ENCODE measurements at regions not wholly inside any gene's neighbourhood (a gene's known extent, or its start where the extent isn't known, plus 50 kb on each side); places are given as distances from the start of the nearest gene placed in this dataset.

- DNase-seq (ENCODE audit: low read depth) = no peak
- TF ChIP-seq CTCF (IDR thresholded peaks at IDR 0.05; ENCODE audit: insufficient read depth, low read length) = no peak
- no peak overlapping the region for H3K4me3 ChIP-seq (ENCODE audit: low read depth, low read length)
Observed at GRCh38 chr7:132733860-132734259, 157.6 kb upstream of the PLXNA4 start.

DNA sequence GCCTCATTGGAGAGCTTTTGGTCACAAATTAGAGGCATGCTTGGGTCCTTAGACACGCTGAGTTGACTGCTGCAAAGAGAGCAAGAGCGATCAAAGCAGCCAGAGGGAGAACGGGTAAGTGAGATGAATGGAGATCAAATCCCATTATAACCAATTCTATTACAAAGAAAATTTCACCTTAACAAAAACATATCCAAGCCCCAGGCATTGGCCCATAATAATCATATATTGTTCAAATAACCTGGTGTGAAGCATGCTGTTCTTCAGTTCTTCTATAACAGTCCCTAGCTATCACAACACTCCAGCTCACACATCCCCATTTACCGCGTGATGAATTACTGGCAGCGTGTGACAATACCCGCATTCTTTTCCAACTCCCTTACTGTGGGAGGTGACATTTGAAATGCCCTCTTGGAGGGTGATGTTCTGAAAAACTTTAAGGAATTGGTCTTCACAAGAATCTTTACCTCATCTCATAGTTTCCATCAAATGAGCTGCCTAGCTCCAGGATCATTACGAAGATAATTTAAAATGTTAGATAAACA, 156.1 kb upstream of the PLXNA4 start:
- H3K4me3 ChIP-seq (ENCODE audit: low read depth, low read length) = no peak overlapping the region
- DNase-seq (ENCODE audit: low read depth) = no peak
- TF ChIP-seq CTCF (IDR thresholded peaks at IDR 0.05; ENCODE audit: insufficient read depth, low read length) = no peak

DNA sequence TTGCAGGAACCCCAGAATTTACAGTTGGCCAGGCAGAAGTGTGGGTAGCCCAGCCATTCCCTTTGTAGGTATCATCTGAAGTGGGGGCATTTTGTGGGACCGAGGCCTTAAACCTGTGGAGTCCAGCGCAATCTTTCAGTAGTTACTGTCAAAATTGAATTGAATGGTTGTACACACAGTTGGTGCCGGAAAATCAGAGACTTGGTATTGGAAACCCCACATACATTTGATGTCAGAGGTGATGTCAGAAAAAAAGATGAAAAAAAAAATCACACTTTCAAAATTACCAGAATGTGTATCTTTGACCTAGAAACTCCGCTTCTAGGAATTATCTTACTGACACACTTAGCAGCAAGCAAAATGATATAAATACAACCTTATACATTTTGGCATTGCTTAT, 153.8 kb upstream of the PLXNA4 start:
- no peak for DNase-seq (ENCODE audit: low read depth)
- no peak overlapping the region for H3K4me3 ChIP-seq (ENCODE audit: low read depth, low read length)
- TF ChIP-seq CTCF (IDR thresholded peaks at IDR 0.05; ENCODE audit: insufficient read depth, low read length) = no peak

- H3K4me3 ChIP-seq (ENCODE audit: low read depth, low read length) = no peak overlapping the region
- DNase-seq (ENCODE audit: low read depth) = no peak
- peak; percentile 3 for TF ChIP-seq CTCF (IDR thresholded peaks at IDR 0.05; ENCODE audit: insufficient read depth, low read length)
Observed at GRCh38 chr7:132723506-132724081, 147.3 kb upstream of the PLXNA4 start.

DNA sequence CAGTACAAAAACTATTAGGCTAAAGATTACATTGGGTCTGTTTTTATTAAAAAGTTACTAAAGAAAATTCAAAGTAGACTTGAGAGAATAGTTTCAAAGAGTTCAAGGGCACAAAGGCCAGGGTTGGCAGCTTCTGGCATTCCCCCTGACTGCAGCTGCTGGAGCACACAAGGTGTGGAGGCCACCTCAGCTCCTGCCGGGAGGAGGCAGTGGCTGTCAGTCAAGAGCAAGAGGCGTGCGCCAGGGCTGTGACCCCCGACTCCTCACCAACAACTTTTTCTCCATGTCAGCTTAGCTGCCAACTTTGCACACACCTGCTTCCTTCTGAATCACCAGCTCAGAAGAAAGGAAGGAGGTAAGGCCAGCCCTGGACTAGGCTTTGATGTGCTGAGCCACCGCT, 144.6 kb upstream of the PLXNA4 start:
- H3K4me3 ChIP-seq (ENCODE audit: low read depth, low read length) = no peak overlapping the region
- DNase-seq (ENCODE audit: low read depth) = no peak
- TF ChIP-seq CTCF (IDR thresholded peaks at IDR 0.05; ENCODE audit: insufficient read depth, low read length) = no peak

GRCh38 chr7:132713893-132714292, 137.6 kb upstream of the PLXNA4 start:
- TF ChIP-seq CTCF (IDR thresholded peaks at IDR 0.05; ENCODE audit: insufficient read depth, low read length) = no peak
- DNase-seq (ENCODE audit: low read depth) = no peak
- no peak overlapping the region for H3K4me3 ChIP-seq (ENCODE audit: low read depth, low read length)

Measured in fibroblast of the aortic adventitia (primary cell).